SU-DHL-6 (cell line): ENCODE measurements at regions not wholly inside any gene's neighbourhood (a gene's known extent, or its start where the extent isn't known, plus 50 kb on each side); places are given as distances from the start of the nearest gene placed in this dataset.

Source experiments
- EZH2phosphoT487 ChIP-seq: fragments of 200-600 bp; sonication (generic), shearing (Covaris generic); conservative IDR thresholded peaks from 2 replicates; pipeline ENCODE4 v1.6.1; 2018; ENCODE audit warnings: mild to moderate bottlenecking, antibody characterized with exemption, low read length, moderate library complexity, mixed read lengths
- TF ChIP-seq, protein P1 (sequence below): fragments of 200-600 bp; sonication (generic); IDR thresholded peaks from one replicate; pipeline ENCODE4 v1.5.1; 2017; ENCODE audit warnings: antibody characterized with exemption, mild to moderate bottlenecking, low read length, moderate library complexity; ENCODE audit not compliant: insufficient read depth, poor library complexity, severe bottlenecking

DNA sequence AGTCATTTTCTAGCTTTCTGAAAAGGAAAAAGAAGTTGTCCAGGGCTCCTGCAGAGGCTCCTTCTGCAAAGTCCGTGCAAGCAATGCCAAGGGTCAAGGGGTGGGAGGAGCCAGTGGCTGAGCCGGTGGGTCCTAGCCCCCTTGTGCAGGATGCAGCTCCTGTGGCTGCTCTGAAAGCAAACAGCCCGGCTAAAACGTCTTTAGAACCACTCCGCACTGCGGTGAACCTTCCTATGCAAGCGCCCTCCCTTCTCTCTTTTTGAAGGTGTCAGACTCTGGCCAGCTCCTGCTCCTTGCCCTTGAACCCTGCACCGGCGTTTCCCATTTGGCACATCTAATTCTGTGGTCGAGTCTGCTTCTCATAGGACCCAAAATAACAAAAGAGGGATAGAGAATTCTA lies 183.1 kb downstream of the UACA start:
- TF ChIP-seq, protein P1, sequence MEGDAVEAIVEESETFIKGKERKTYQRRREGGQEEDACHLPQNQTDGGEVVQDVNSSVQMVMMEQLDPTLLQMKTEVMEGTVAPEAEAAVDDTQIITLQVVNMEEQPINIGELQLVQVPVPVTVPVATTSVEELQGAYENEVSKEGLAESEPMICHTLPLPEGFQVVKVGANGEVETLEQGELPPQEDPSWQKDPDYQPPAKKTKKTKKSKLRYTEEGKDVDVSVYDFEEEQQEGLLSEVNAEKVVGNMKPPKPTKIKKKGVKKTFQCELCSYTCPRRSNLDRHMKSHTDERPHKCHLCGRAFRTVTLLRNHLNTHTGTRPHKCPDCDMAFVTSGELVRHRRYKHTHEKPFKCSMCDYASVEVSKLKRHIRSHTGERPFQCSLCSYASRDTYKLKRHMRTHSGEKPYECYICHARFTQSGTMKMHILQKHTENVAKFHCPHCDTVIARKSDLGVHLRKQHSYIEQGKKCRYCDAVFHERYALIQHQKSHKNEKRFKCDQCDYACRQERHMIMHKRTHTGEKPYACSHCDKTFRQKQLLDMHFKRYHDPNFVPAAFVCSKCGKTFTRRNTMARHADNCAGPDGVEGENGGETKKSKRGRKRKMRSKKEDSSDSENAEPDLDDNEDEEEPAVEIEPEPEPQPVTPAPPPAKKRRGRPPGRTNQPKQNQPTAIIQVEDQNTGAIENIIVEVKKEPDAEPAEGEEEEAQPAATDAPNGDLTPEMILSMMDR = no peak
- TF ChIP-seq EZH2phosphoT487 = no peak
